Immature natural killer cell (primary cell): ENCODE measurements at regions not wholly inside any gene's neighbourhood (a gene's known extent, or its start where the extent isn't known, plus 50 kb on each side); places are given as distances from the start of the nearest gene placed in this dataset.

Source experiments
- DNase-seq, 3 donors: peaks; one replicate each; pipeline ENCODE4 v3.0.0; 2022; ENCODE audit warnings: mixed read lengths in 1 of 3
- H3K27ac Mint-ChIP-seq, 6 donors: one replicate each; pipeline ENCODE4 v1.8.0; 2020; ENCODE audit warnings: mixed read lengths in 6 of 6, mild to moderate bottlenecking in 5 of 6, inconsistent platforms in 4 of 6, moderate library complexity in 3 of 6
- H3K27me3 Mint-ChIP-seq, 3 donors: one replicate each; pipeline ENCODE4 v1.8.0; 2020 to 2021; ENCODE audit warnings: low read depth in 3 of 3, mild to moderate bottlenecking in 3 of 3, mixed read lengths in 3 of 3, moderate library complexity in 3 of 3, inconsistent platforms in 1 of 3
- H3K36me3 Mint-ChIP-seq, 3 donors: one replicate each; pipeline ENCODE4 v1.8.0; 2020; ENCODE audit warnings: mixed read lengths in 3 of 3, inconsistent platforms in 2 of 3, mild to moderate bottlenecking in 2 of 3
- H3K4me1 Mint-ChIP-seq, 2 donors: one replicate each; pipeline ENCODE4 v1.8.0; 2020; ENCODE audit warnings: inconsistent platforms in 2 of 2, mild to moderate bottlenecking in 2 of 2, mixed read lengths in 2 of 2, moderate library complexity in 1 of 2
- H3K4me3 Mint-ChIP-seq, 5 donors: one replicate each; pipeline ENCODE4 v1.8.0; 2020; ENCODE audit warnings: mild to moderate bottlenecking in 5 of 5, mixed read lengths in 5 of 5, inconsistent platforms in 3 of 5, moderate library complexity in 3 of 5
- H3K9me3 Mint-ChIP-seq, 6 donors: one replicate each; pipeline ENCODE4 v1.8.0; 2020; ENCODE audit warnings: mild to moderate bottlenecking in 6 of 6, mixed read lengths in 6 of 6, inconsistent platforms in 4 of 6, moderate library complexity in 3 of 6

- H3K27ac Mint-ChIP-seq: no peak overlapping the region
- H3K9me3 Mint-ChIP-seq: peaks cover 0 to 4% (median 0%) of the 10 kb centered on the region in 6 donors
- peaks cover 0 to 5% (median 0%) of the 10 kb centered on the region in 3 donors for H3K36me3 Mint-ChIP-seq
- no peak for DNase-seq
- no peak overlapping the region for H3K4me3 Mint-ChIP-seq
- peaks cover 0 to 5% (median 4%) of the 10 kb centered on the region in 3 donors for H3K27me3 Mint-ChIP-seq
- H3K4me1 Mint-ChIP-seq: no peaks in the 10 kb centered on the region
Observed at GRCh38 chr1:172916116-172916515, 134.6 kb downstream of the TNFSF18 start.

DNA sequence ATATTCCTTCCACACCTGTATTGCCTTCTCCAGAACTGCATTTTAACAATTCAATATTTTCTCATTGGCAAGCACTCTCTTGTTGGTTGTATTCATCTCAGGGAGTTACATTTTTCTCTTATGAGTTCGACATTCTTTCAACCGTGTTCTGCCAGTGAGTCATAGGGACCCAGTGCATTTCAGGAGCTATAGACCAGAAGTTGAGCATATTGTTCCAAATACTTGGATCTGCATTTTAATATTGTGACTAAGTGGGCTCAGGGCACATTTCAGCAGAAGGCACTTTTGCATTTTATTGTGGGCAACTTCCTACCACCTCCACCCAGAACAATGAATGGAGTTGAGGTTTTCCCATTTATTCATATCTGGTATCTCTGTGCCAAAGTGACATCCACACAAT, 132.8 kb downstream of the TNFSF18 start:
- Mint-ChIP-seq H3K9me3 (peaks cover 0 to 1% (median 0%) of the 10 kb centered on the region in 6 donors), H3K27ac (no peak overlapping the region), H3K4me3 (no peak overlapping the region), H3K36me3 (peaks cover 0 to 5% (median 0%) of the 10 kb centered on the region in 3 donors), H3K27me3 (peaks cover 0 to 5% (median 2%) of the 10 kb centered on the region in 3 donors), H3K4me1 (no peaks in the 10 kb centered on the region)
- DNase-seq: no peak

- Mint-ChIP-seq H3K9me3 (no peaks in the 10 kb centered on the region), H3K4me1 (no peaks in the 10 kb centered on the region), H3K27ac (no peak overlapping the region), H3K36me3 (peaks cover 0 to 2% (median 0%) of the 10 kb centered on the region in 3 donors), H3K27me3 (peaks cover 0 to 1% (median 0%) of the 10 kb centered on the region in 3 donors), H3K4me3 (no peak overlapping the region)
- DNase-seq: no peak
Observed at GRCh38 chr1:172918478-172918877, 132.3 kb downstream of the TNFSF18 start.

- DNase-seq: no peak
- H3K4me3 Mint-ChIP-seq: no peak overlapping the region
- H3K4me1 Mint-ChIP-seq: no peaks in the 10 kb centered on the region
- H3K27me3 Mint-ChIP-seq: no peaks in the 10 kb centered on the region
- no peaks in the 10 kb centered on the region for H3K9me3 Mint-ChIP-seq
- no peak overlapping the region for H3K27ac Mint-ChIP-seq
- no peaks in the 10 kb centered on the region for H3K36me3 Mint-ChIP-seq
Observed at GRCh38 chr1:172926070-172926469, 124.7 kb downstream of the TNFSF18 start.

DNA sequence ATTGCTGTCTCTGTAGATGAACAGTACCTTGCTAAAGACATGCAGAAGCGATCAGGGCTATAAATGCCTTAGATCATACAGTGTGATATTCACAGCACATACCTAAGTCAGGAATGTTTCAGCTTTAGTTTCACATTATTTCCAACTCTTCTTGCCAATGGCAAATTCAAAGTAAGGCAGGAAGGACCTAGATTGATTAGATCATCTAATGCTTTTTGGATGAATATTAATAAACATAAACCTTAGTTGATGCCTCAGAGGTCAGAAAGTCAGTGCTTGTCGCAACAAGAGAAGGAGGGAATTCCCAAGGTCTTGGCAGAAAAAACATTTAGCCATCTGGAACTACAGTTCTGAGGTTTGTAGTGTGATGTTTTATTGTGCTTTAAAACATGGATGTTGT, 122.3 kb downstream of the TNFSF18 start:
- no peak overlapping the region for H3K27ac Mint-ChIP-seq

DNA sequence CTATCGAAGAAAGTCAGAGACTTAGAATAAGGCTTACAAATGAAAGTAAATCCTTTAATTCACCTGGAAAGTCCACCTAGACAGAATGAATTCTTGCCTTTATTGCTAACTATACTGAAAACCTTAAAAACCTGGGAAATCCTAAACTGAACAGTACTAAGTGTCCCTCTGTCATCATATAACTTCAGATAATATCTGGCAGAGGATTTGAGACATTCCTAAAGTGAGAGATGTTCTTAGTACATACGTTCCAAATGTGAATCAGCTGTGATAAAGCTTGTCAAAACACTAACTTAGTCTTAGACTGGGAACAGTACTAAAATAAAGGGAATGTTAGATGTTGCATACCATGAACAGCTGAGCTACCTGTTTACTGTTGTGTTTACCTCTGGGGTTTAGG, 121.7 kb downstream of the TNFSF18 start:
- no peaks in the 10 kb centered on the region for H3K9me3 Mint-ChIP-seq
- H3K27ac Mint-ChIP-seq: no peak overlapping the region

More for the DNA sequence above, 122.3 kb downstream of the TNFSF18 start:
- H3K27me3 Mint-ChIP-seq: no peaks in the 10 kb centered on the region
- H3K4me3 Mint-ChIP-seq: no peak overlapping the region
- no peaks in the 10 kb centered on the region for H3K9me3 Mint-ChIP-seq
- H3K4me1 Mint-ChIP-seq: no peaks in the 10 kb centered on the region
- DNase-seq: no peak
- no peaks in the 10 kb centered on the region for H3K36me3 Mint-ChIP-seq

DNA sequence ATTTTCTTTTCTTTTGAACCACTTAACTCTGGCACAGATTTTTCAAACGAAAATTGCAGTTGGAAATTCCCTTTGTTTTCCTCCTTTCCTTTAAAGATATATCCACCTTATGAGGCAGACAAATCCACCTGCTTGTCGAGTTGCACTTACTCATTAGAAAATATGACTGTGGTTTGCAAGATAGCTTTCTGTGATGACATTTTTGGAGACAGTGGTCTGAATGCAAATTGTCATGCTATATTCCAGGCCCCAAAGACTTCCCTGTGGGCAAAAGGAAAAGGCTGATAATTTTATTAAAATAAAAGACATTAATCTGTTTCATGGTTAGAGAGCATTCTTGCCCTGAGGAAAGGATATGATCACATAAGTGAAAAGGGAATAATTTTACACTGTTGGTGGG, 120.6 kb downstream of the TNFSF18 start:
- Mint-ChIP-seq H3K27ac (no peak overlapping the region), H3K4me1 (peaks cover 2 to 8% of the 10 kb centered on the region in 2 donors), H3K9me3 (no peaks in the 10 kb centered on the region), H3K4me3 (no peak overlapping the region), H3K27me3 (no peaks in the 10 kb centered on the region), H3K36me3 (no peaks in the 10 kb centered on the region)
- no peak for DNase-seq

More for the DNA sequence above, 121.7 kb downstream of the TNFSF18 start:
- Mint-ChIP-seq H3K4me1 (peaks cover 2 to 6% of the 10 kb centered on the region in 2 donors), H3K36me3 (no peaks in the 10 kb centered on the region), H3K4me3 (no peak overlapping the region), H3K27me3 (no peaks in the 10 kb centered on the region)
- DNase-seq: no peak

- Mint-ChIP-seq H3K27ac (no peak overlapping the region), H3K4me3 (no peak overlapping the region), H3K4me1 (peaks cover 2 to 8% of the 10 kb centered on the region in 2 donors), H3K9me3 (no peaks in the 10 kb centered on the region), H3K27me3 (no peaks in the 10 kb centered on the region), H3K36me3 (no peaks in the 10 kb centered on the region)
- no peak for DNase-seq
Observed at GRCh38 chr1:172931340-172931739, 119.4 kb downstream of the TNFSF18 start.

GRCh38 chr1:172931761-172932160, 119.0 kb downstream of the TNFSF18 start:
- H3K4me3 Mint-ChIP-seq: no peak overlapping the region
- H3K36me3 Mint-ChIP-seq: no peaks in the 10 kb centered on the region
- H3K27me3 Mint-ChIP-seq: no peaks in the 10 kb centered on the region
- no peak for DNase-seq
- no peaks in the 10 kb centered on the region for H3K9me3 Mint-ChIP-seq
- H3K27ac Mint-ChIP-seq: no peak overlapping the region
- H3K4me1 Mint-ChIP-seq: peaks cover 2 to 8% of the 10 kb centered on the region in 2 donors

- Mint-ChIP-seq H3K36me3 (no peaks in the 10 kb centered on the region), H3K27ac (no peak overlapping the region), H3K27me3 (no peaks in the 10 kb centered on the region), H3K9me3 (no peaks in the 10 kb centered on the region), H3K4me1 (peaks cover 2 to 8% of the 10 kb centered on the region in 2 donors), H3K4me3 (no peak overlapping the region)
- no peak for DNase-seq
Observed at GRCh38 chr1:172932981-172933380, 117.8 kb downstream of the TNFSF18 start.

GRCh38 chr1:172934417-172934762, 116.4 kb downstream of the TNFSF18 start:
- Mint-ChIP-seq H3K4me3 (no peak overlapping the region), H3K4me1 (peaks cover 2 to 8% of the 10 kb centered on the region in 2 donors), H3K27ac (peak overlapping the region in 1 of 6 donors; percentile 15), H3K36me3 (no peaks in the 10 kb centered on the region), H3K27me3 (peaks cover 0 to 1% (median 0%) of the 10 kb centered on the region in 3 donors), H3K9me3 (no peaks in the 10 kb centered on the region)
- DNase-seq: no peak

GRCh38 chr1:172935062-172935592, 115.6 kb downstream of the TNFSF18 start:
- no peaks in the 10 kb centered on the region for H3K9me3 Mint-ChIP-seq
- no peak for DNase-seq
- no peaks in the 10 kb centered on the region for H3K36me3 Mint-ChIP-seq
- no peak overlapping the region for H3K4me3 Mint-ChIP-seq
- H3K27ac Mint-ChIP-seq: no peak overlapping the region
- H3K4me1 Mint-ChIP-seq: peaks cover 2 to 8% of the 10 kb centered on the region in 2 donors
- peaks cover 0 to 1% (median 0%) of the 10 kb centered on the region in 3 donors for H3K27me3 Mint-ChIP-seq

DNA sequence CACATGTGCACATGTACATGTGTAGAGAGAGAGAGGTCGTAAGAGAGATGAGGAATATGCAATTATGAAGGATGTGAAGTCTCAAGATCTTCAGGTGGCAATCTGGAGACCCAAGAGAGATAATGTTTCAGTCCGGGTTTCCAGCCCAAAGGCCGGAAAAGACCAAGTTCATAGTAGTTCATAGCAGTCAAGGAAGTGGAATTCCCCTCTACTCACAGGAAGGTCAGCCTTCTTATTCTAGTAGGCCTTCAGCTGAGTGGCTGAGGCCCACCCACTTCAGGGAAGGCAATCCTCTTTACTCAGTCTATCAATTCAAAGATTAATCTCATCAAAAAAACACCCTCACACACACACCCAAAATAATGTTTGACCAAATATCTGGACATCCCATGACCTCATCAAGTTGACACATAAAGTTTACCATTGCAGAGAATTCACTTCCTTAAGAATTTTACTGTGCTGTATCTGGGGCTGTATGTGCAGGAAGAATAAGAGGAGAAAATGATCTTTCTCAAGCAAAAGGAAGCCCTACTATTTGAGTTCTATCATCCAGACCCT, 114.6 kb downstream of the TNFSF18 start:
- peaks cover 2 to 8% of the 10 kb centered on the region in 2 donors for H3K4me1 Mint-ChIP-seq
- H3K27ac Mint-ChIP-seq: no peak overlapping the region
- H3K36me3 Mint-ChIP-seq: no peaks in the 10 kb centered on the region
- DNase-seq: no peak
- peaks cover 0 to 1% (median 0%) of the 10 kb centered on the region in 3 donors for H3K27me3 Mint-ChIP-seq
- no peak overlapping the region for H3K4me3 Mint-ChIP-seq
- H3K9me3 Mint-ChIP-seq: no peaks in the 10 kb centered on the region

DNA sequence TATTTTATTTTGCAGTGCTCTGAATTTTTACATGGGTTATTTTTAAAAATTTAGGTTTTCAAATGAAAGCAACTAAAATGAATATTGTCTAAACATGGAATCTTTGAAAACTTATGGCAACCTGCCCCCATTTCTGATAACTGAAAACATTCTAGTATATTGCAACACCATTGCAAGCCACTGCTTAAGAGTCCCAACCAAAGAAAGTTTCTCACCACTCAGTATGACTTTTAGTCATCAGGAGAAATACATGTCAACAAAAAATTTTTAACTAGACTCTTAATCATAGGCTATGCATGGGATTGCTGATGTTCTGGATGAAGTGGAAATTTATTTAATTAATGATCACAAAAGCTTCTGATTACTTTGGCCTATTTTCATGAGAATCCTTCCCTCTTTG, 112.1 kb downstream of the TNFSF18 start:
- Mint-ChIP-seq H3K27ac (no peak overlapping the region), H3K36me3 (peaks cover 0 to under 1% (median 0%) of the 10 kb centered on the region in 3 donors), H3K27me3 (peaks cover 0 to 1% (median 0%) of the 10 kb centered on the region in 3 donors), H3K4me3 (no peak overlapping the region), H3K4me1 (peaks cover 2 to 6% of the 10 kb centered on the region in 2 donors), H3K9me3 (no peaks in the 10 kb centered on the region)
- DNase-seq: no peak

- Mint-ChIP-seq H3K27ac (no peak overlapping the region), H3K4me1 (no peaks in the 10 kb centered on the region), H3K4me3 (no peak overlapping the region), H3K9me3 (no peaks in the 10 kb centered on the region), H3K36me3 (peaks cover 0 to 3% (median 0%) of the 10 kb centered on the region in 3 donors), H3K27me3 (peaks cover 0 to 1% (median 0%) of the 10 kb centered on the region in 3 donors)
- no peak for DNase-seq
Observed at GRCh38 chr1:172939475-172939874, 111.3 kb downstream of the TNFSF18 start.
